ENCODE measurements at regions not wholly inside any gene's neighbourhood (a gene's known extent, or its start where the extent isn't known, plus 50 kb on each side); places are given as distances from the start of the nearest gene placed in this dataset.

DNA sequence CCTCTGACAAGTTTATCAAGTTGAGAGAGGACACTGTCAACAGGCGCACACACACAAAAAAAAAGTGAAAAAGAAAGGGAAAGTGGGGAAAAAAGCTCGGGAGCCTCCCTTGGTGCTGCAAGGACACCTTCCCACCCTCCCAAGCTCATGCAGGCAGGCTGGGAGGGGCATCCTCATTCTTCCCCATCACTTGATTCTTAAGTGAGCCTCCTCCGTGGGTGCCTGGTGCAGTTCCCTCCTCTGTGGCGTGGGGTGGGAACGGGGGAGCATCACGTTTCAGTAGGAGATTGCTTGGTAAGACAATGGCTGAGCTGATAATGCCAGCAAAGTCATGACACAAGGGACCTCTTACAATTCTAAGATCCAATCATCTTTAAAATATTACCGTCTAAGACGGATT lies 108.8 kb downstream of the NXPE2 start:
- no peaks in the 10 kb centered on the region for H4K20me1 ChIP-seq (ENCODE audit: control insufficient read depth, insufficient read depth)
- RAD21 ChIA-PET (ENCODE audit: unreplicated experiment): no interaction called here
- intact Hi-C loops (cut with micrococcal nuclease; ENCODE audit: unreplicated experiment): no loop called here
- no peak for TF ChIP-seq TCF12 (IDR thresholded peaks at IDR 0.05; ENCODE audit: low read depth, low read length)
- TF ChIP-seq, protein P1, sequence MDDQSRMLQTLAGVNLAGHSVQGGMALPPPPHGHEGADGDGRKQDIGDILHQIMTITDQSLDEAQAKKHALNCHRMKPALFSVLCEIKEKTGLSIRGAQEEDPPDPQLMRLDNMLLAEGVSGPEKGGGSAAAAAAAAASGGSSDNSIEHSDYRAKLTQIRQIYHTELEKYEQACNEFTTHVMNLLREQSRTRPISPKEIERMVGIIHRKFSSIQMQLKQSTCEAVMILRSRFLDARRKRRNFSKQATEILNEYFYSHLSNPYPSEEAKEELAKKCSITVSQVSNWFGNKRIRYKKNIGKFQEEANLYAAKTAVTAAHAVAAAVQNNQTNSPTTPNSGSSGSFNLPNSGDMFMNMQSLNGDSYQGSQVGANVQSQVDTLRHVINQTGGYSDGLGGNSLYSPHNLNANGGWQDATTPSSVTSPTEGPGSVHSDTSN (IDR thresholded peaks at IDR 0.05; ENCODE audit: insufficient replicate concordance, low read depth, low read length): no peak
- no peak for TF ChIP-seq MEF2A (IDR thresholded peaks at IDR 0.05; ENCODE audit: insufficient read depth, low read depth, low read length)
- TF ChIP-seq, protein P2, sequence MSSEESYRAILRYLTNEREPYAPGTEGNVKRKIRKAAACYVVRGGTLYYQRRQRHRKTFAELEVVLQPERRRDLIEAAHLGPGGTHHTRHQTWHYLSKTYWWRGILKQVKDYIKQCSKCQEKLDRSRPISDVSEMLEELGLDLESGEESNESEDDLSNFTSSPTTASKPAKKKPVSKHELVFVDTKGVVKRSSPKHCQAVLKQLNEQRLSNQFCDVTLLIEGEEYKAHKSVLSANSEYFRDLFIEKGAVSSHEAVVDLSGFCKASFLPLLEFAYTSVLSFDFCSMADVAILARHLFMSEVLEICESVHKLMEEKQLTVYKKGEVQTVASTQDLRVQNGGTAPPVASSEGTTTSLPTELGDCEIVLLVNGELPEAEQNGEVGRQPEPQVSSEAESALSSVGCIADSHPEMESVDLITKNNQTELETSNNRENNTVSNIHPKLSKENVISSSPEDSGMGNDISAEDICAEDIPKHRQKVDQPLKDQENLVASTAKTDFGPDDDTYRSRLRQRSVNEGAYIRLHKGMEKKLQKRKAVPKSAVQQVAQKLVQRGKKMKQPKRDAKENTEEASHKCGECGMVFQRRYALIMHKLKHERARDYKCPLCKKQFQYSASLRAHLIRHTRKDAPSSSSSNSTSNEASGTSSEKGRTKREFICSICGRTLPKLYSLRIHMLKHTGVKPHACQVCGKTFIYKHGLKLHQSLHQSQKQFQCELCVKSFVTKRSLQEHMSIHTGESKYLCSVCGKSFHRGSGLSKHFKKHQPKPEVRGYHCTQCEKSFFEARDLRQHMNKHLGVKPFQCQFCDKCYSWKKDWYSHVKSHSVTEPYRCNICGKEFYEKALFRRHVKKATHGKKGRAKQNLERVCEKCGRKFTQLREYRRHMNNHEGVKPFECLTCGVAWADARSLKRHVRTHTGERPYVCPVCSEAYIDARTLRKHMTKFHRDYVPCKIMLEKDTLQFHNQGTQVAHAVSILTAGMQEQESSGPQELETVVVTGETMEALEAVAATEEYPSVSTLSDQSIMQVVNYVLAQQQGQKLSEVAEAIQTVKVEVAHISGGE (CRISPR knock-in tag; IDR thresholded peaks at IDR 0.05): no peak
- TF ChIP-seq NBN (IDR thresholded peaks at IDR 0.05): no peak
- TF ChIP-seq ZNF384 (IDR thresholded peaks at IDR 0.05; ENCODE audit: borderline replicate concordance, low read depth, low read length): no peak
- TF ChIP-seq, protein P3, sequence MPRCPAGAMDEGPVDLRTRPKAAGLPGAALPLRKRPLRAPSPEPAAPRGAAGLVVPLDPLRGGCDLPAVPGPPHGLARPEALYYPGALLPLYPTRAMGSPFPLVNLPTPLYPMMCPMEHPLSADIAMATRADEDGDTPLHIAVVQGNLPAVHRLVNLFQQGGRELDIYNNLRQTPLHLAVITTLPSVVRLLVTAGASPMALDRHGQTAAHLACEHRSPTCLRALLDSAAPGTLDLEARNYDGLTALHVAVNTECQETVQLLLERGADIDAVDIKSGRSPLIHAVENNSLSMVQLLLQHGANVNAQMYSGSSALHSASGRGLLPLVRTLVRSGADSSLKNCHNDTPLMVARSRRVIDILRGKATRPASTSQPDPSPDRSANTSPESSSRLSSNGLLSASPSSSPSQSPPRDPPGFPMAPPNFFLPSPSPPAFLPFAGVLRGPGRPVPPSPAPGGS (IDR thresholded peaks at IDR 0.05; ENCODE audit: borderline replicate concordance, insufficient read depth, low read depth, low read length, poor library complexity, severe bottlenecking): no peak
- TF ChIP-seq, protein P4, sequence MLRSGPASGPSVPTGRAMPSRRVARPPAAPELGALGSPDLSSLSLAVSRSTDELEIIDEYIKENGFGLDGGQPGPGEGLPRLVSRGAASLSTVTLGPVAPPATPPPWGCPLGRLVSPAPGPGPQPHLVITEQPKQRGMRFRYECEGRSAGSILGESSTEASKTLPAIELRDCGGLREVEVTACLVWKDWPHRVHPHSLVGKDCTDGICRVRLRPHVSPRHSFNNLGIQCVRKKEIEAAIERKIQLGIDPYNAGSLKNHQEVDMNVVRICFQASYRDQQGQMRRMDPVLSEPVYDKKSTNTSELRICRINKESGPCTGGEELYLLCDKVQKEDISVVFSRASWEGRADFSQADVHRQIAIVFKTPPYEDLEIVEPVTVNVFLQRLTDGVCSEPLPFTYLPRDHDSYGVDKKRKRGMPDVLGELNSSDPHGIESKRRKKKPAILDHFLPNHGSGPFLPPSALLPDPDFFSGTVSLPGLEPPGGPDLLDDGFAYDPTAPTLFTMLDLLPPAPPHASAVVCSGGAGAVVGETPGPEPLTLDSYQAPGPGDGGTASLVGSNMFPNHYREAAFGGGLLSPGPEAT (IDR thresholded peaks at IDR 0.05; ENCODE audit: low read depth): no peak
- no peak for TF ChIP-seq SMAD1 (IDR thresholded peaks at IDR 0.05; ENCODE audit: low read depth, partially characterized antibody)
- TF ChIP-seq ZBTB40 (IDR thresholded peaks at IDR 0.05; ENCODE audit: borderline replicate concordance): no peak
- no peak for TF ChIP-seq NFYB (IDR thresholded peaks at IDR 0.05; ENCODE audit: insufficient read depth, low read depth, low read length)
- no peak for TF ChIP-seq ZNF274 (IDR thresholded peaks at IDR 0.05; ENCODE audit: insufficient read depth, insufficient read length)
- TF ChIP-seq EED (IDR thresholded peaks at IDR 0.05; ENCODE audit: low read depth): no peak

More for the DNA sequence above, 108.8 kb downstream of the NXPE2 start:
- CTCF ChIA-PET: no interaction called here
- no peak for FAIRE-seq
- Histone ChIP-seq H3K4me3 (no peak overlapping the region), H3K4me2 (ENCODE audit: control insufficient read depth, insufficient read depth) (no peak overlapping the region), H3K9me3 (replicated peaks; ENCODE audit: control insufficient read depth, insufficient read depth, low read length) (no peaks in the 10 kb centered on the region), H2AFZ (ENCODE audit: control insufficient read depth, low read depth, low read length) (no peak overlapping the region), H3K27ac (ENCODE audit: control insufficient read depth, insufficient read depth) (no peak overlapping the region), H3K9ac (ENCODE audit: control insufficient read depth, insufficient read depth, low read length) (no peak overlapping the region), H3K27me3 (replicated peaks in 1 of 2; ENCODE audit: control insufficient read depth in 2 of 2, insufficient read depth in 2 of 2, low read length in 1 of 2) (no peaks in the 10 kb centered on the region; a peak in 1 of 4 replicates), H3K79me2 (ENCODE audit: control insufficient read depth, insufficient read depth, low read length) (no peaks in the 10 kb centered on the region), H3K4me1 (ENCODE audit: control insufficient read depth, insufficient read depth, low read length) (no peaks in the 10 kb centered on the region), H3K36me3 (ENCODE audit: control insufficient read depth in 2 of 2, insufficient read depth in 2 of 2, low read length in 1 of 2) (no peaks in the 10 kb centered on the region)
- no TSS peak for BruUV-seq (replicated peaks)
- SMC1A ChIA-PET (ENCODE audit: uncharacterized antibody, unreplicated experiment): no interaction called here
- 17% methylated on average over 8 of the region's 8 CpGs for WGBS (ENCODE audit: insufficient coverage, insufficient replicate concordance, low lambda C conversion rate, missing lambda C conversion rate)
- in situ Hi-C loops (cut with MboI): no loop called here
- no peak for DNase-seq (ENCODE audit: low read depth, low spot score)
- no peak for ATAC-seq
- POLR2A ChIA-PET: no interaction called here

All from GM12878 (cell line).